ENCODE measurements at regions not wholly inside any gene's neighbourhood (a gene's known extent, or its start where the extent isn't known, plus 50 kb on each side); places are given as distances from the start of the nearest gene placed in this dataset.

- TF ChIP-seq CTCF (IDR thresholded peaks at IDR 0.05) (no peak), POLR2A (IDR thresholded peaks at IDR 0.05) (no peak)
Observed at GRCh38 chr1:244980605-244981004, 116.3 kb upstream of the HNRNPU start.

Measured in body of pancreas (tissue), 4 donors.